EL (cell line): ENCODE measurements at regions not wholly inside any gene's neighbourhood (a gene's known extent, or its start where the extent isn't known, plus 50 kb on each side); places are given as distances from the start of the nearest gene placed in this dataset.
"Not testable (repeated sequence)": the region's sequence is repeated elsewhere in the genome, so short reads cannot be mapped to it uniquely, and the experiment has no call there.

Experiments
- DNase-seq: peaks from one replicate; pipeline ENCODE4 v3.0.0-alpha.2; 2016

- peak; percentile 9 for DNase-seq
These were observed 108.9 kb upstream of the CHD1 start for GRCh38 chr5:99037668-99038067.

GRCh38 chr5:99035942-99036341 is 107.1 kb upstream of the CHD1 start:
- no peak for DNase-seq

GRCh38 chr5:99034336-99034735 is 105.5 kb upstream of the CHD1 start:
- DNase-seq: peak; percentile 15

GRCh38 chr5:99033014-99033900 is 104.5 kb upstream of the CHD1 start:
- DNase-seq: peak; percentile 17

GRCh38 chr5:99032234-99033013 is 103.6 kb upstream of the CHD1 start:
- DNase-seq: peak; percentile 81

- DNase-seq: no peak
These were observed 102.2 kb upstream of the CHD1 start for GRCh38 chr5:99030906-99031440.

- no peak for DNase-seq
These were observed 100.4 kb upstream of the CHD1 start for GRCh38 chr5:99029172-99029571.

GRCh38 chr5:99028170-99028569 is 99.4 kb upstream of the CHD1 start:
- DNase-seq: not testable (repeated sequence)

- DNase-seq: no peak
These were observed 96.7 kb upstream of the CHD1 start for GRCh38 chr5:99025298-99026045.

GRCh38 chr5:99023330-99023729 is 94.5 kb upstream of the CHD1 start:
- no peak for DNase-seq

- DNase-seq: no peak
These were observed 93.4 kb upstream of the CHD1 start for GRCh38 chr5:99022250-99022649.

- DNase-seq: peak; percentile 21
These were observed 91.9 kb upstream of the CHD1 start for GRCh38 chr5:99020698-99021048.

- DNase-seq: peak; percentile 90
These were observed 91.2 kb upstream of the CHD1 start for GRCh38 chr5:99019812-99020697.

- DNase-seq: peak; percentile 22
These were observed 90.4 kb upstream of the CHD1 start for GRCh38 chr5:99019254-99019653.

GRCh38 chr5:99010294-99010693 is 81.5 kb upstream of the CHD1 start:
- no peak for DNase-seq

GRCh38 chr5:99008009-99008408 is 79.2 kb upstream of the CHD1 start:
- not testable (repeated sequence) for DNase-seq

GRCh38 chr5:99005506-99005905 is 76.7 kb upstream of the CHD1 start:
- no peak for DNase-seq

GRCh38 chr5:99004960-99005359 is 76.2 kb upstream of the CHD1 start:
- no peak for DNase-seq

- peak; percentile 20 for DNase-seq
These were observed 72.1 kb upstream of the CHD1 start for GRCh38 chr5:99000876-99001275.

GRCh38 chr5:99000221-99000620 is 71.4 kb upstream of the CHD1 start:
- DNase-seq: no peak

GRCh38 chr5:98999631-99000030 is 70.8 kb upstream of the CHD1 start:
- DNase-seq: no peak

GRCh38 chr5:98997000-98997399 is 68.2 kb upstream of the CHD1 start:
- DNase-seq: peak; percentile 67
